ENCODE measurements at regions not wholly inside any gene's neighbourhood (a gene's known extent, or its start where the extent isn't known, plus 50 kb on each side); places are given as distances from the start of the nearest gene placed in this dataset.
"Not testable (repeated sequence)": the region's sequence is repeated elsewhere in the genome, so short reads cannot be mapped to it uniquely, and the experiment has no call there.

- TF ChIP-seq CTCF (IDR thresholded peaks at IDR 0.05; ENCODE audit: extremely low read depth, missing control alignments): no peak
- no peak for DNase-seq (ENCODE audit: low spot score)
Measured at GRCh38 chr3:28150465-28151206, 90.8 kb upstream of the CMC1 start.

- no peak for TF ChIP-seq CTCF (IDR thresholded peaks at IDR 0.05; ENCODE audit: extremely low read depth, missing control alignments)
- DNase-seq (ENCODE audit: low spot score): no peak
Measured at GRCh38 chr3:28151207-28151550, 90.2 kb upstream of the CMC1 start.

- DNase-seq (ENCODE audit: low spot score): no peak
- no peak for TF ChIP-seq CTCF (IDR thresholded peaks at IDR 0.05; ENCODE audit: extremely low read depth, missing control alignments)
Measured at GRCh38 chr3:28151608-28152228, 89.7 kb upstream of the CMC1 start.

- no peak for DNase-seq (ENCODE audit: low spot score)
- no peak for TF ChIP-seq CTCF (IDR thresholded peaks at IDR 0.05; ENCODE audit: extremely low read depth, missing control alignments)
Measured at GRCh38 chr3:28155631-28156030, 85.8 kb upstream of the CMC1 start.

GRCh38 chr3:28156599-28156998 lies 84.8 kb upstream of the CMC1 start:
- DNase-seq (ENCODE audit: low spot score): not testable (repeated sequence)

- no peak for TF ChIP-seq CTCF (IDR thresholded peaks at IDR 0.05; ENCODE audit: extremely low read depth, missing control alignments)
Measured at GRCh38 chr3:28171962-28172361, 69.5 kb upstream of the CMC1 start.

GRCh38 chr3:28172748-28173147 lies 68.7 kb upstream of the CMC1 start:
- TF ChIP-seq CTCF (IDR thresholded peaks at IDR 0.05; ENCODE audit: extremely low read depth, missing control alignments): no peak

More at GRCh38 chr3:28171962-28172361, 69.5 kb upstream of the CMC1 start:
- DNase-seq (ENCODE audit: low spot score): no peak

GRCh38 chr3:28173836-28174235 lies 67.6 kb upstream of the CMC1 start:
- DNase-seq (ENCODE audit: low spot score): no peak
- TF ChIP-seq CTCF (IDR thresholded peaks at IDR 0.05; ENCODE audit: extremely low read depth, missing control alignments): no peak

More at GRCh38 chr3:28172748-28173147, 68.7 kb upstream of the CMC1 start:
- no peak for DNase-seq (ENCODE audit: low spot score)
